Loucy (cell line): ENCODE measurements at regions not wholly inside any gene's neighbourhood (a gene's known extent, or its start where the extent isn't known, plus 50 kb on each side); places are given as distances from the start of the nearest gene placed in this dataset.

Experiments
- H2AFZ ChIP-seq: fragments of 200-600 bp; sonication (generic); 2 replicates; pipeline ENCODE4 v1.6.0; 2016; ENCODE audit warnings: antibody characterized with exemption, mild to moderate bottlenecking, low read length, moderate library complexity
- H3F3A ChIP-seq: fragments of 200-600 bp; 2 replicates; pipeline ENCODE4 v1.6.0; 2016; ENCODE audit warnings: antibody characterized with exemption, low read depth, mild to moderate bottlenecking
- H3K27me3 ChIP-seq: fragments of 200-600 bp; sonication (generic); 2 replicates; pipeline ENCODE4 v1.6.1; 2014; ENCODE audit warnings: low read length, mild to moderate bottlenecking; ENCODE audit not compliant: insufficient read depth, poor library complexity, severe bottlenecking
- H3K36me3 ChIP-seq: fragments of 200-600 bp; sonication (generic); 2 replicates; pipeline ENCODE4 v1.6.1; 2016; ENCODE audit warnings: low read length; ENCODE audit not compliant: insufficient read depth
- H3K4me1 ChIP-seq: fragments of 200-600 bp; sonication (generic); 2 replicates; pipeline ENCODE4 v1.5.1; 2014; ENCODE audit warnings: low read length, mild to moderate bottlenecking; ENCODE audit not compliant: insufficient read depth, poor library complexity, severe bottlenecking
- H3K4me2 ChIP-seq: fragments of 200-600 bp; sonication (generic); 2 replicates; pipeline ENCODE4 v1.6.0; 2014; ENCODE audit warnings: antibody characterized with exemption, low read length, low read depth, mild to moderate bottlenecking; ENCODE audit not compliant: poor library complexity, severe bottlenecking
- H3K4me3 ChIP-seq: fragments of 200-600 bp; sonication (generic); 2 replicates; pipeline ENCODE4 v1.5.1; 2014; ENCODE audit warnings: low read length, mild to moderate bottlenecking, mixed read lengths; ENCODE audit not compliant: poor library complexity, severe bottlenecking
- H3K79me2 ChIP-seq: fragments of 200-600 bp; sonication (generic); 2 replicates; pipeline ENCODE4 v1.6.1; 2014; ENCODE audit warnings: low read length; ENCODE audit not compliant: insufficient read depth
- H3K9ac ChIP-seq: fragments of 200-600 bp; sonication (generic); 2 replicates; pipeline ENCODE4 v1.6.0; 2014; ENCODE audit warnings: mild to moderate bottlenecking, low read depth, low read length, moderate library complexity; ENCODE audit not compliant: poor library complexity, severe bottlenecking
- H3K9me2 ChIP-seq: fragments of 200-600 bp; sonication (generic); replicated peaks from 2 replicates; pipeline ENCODE4 v1.6.1; 2016; ENCODE audit warnings: low read depth, low read length, mixed read lengths
- H3K9me3 ChIP-seq: fragments of 200-600 bp; sonication (generic); 2 replicates; pipeline ENCODE4 v1.6.1; 2014; ENCODE audit warnings: mild to moderate bottlenecking, antibody characterized with exemption, low read length, low read depth; ENCODE audit not compliant: insufficient read depth
- H4K20me1 ChIP-seq: fragments of 200-600 bp; sonication (generic); 2 replicates; pipeline ENCODE4 v1.6.0; 2014; ENCODE audit warnings: antibody characterized with exemption, low read length, mild to moderate bottlenecking; ENCODE audit not compliant: insufficient read depth, poor library complexity, severe bottlenecking
- CTCF ChIP-seq: fragments of 200-600 bp; sonication (generic); conservative IDR thresholded peaks from 2 replicates; pipeline ENCODE4 v1.5.1; 2014; ENCODE audit warnings: mild to moderate bottlenecking, antibody characterized with exemption, low read length
- EZH2phosphoT487 ChIP-seq: fragments of 200-600 bp; IDR thresholded peaks from 2 replicates; pipeline ENCODE4 v1.6.1; 2018; ENCODE audit warnings: antibody characterized with exemption, mild to moderate bottlenecking, moderate library complexity, borderline replicate concordance

GRCh38 chr3:27025718-27026117 lies 343.5 kb downstream of the NEK10 start:
- TF ChIP-seq CTCF (no peak), EZH2phosphoT487 (no peak)
- Histone ChIP-seq H3K4me1 (no peaks in the 10 kb centered on the region), H3K4me2 (no peak overlapping the region), H3K27me3 (no peaks in the 10 kb centered on the region), H3F3A (no peaks in the 10 kb centered on the region), H3K36me3 (no peaks in the 10 kb centered on the region), H3K9ac (no peak overlapping the region), H3K79me2 (no peaks in the 10 kb centered on the region), H4K20me1 (no peaks in the 10 kb centered on the region), H3K9me2 (no peaks in the 10 kb centered on the region), H2AFZ (no peak overlapping the region), H3K9me3 (no peaks in the 10 kb centered on the region), H3K4me3 (no peak overlapping the region)

GRCh38 chr3:27031476-27031875 lies 337.7 kb downstream of the NEK10 start:
- no peaks in the 10 kb centered on the region for H3K27me3 ChIP-seq
- no peak for TF ChIP-seq CTCF
- no peak for TF ChIP-seq EZH2phosphoT487
- no peak overlapping the region for H3K4me3 ChIP-seq
- no peaks in the 10 kb centered on the region for H3K36me3 ChIP-seq
- H3K79me2 ChIP-seq, result no peaks in the 10 kb centered on the region
- no peak overlapping the region for H3K4me2 ChIP-seq
- H3K9ac ChIP-seq, result no peak overlapping the region
- no peaks in the 10 kb centered on the region for H4K20me1 ChIP-seq
- no peaks in the 10 kb centered on the region for H3K4me1 ChIP-seq
- H3K9me3 ChIP-seq, result no peaks in the 10 kb centered on the region
- no peaks in the 10 kb centered on the region for H3F3A ChIP-seq
- H3K9me2 ChIP-seq, result no peaks in the 10 kb centered on the region
- no peak overlapping the region for H2AFZ ChIP-seq

GRCh38 chr3:27034255-27034654 lies 334.9 kb downstream of the NEK10 start:
- Histone ChIP-seq H3K79me2 (no peaks in the 10 kb centered on the region), H3K4me3 (no peak overlapping the region), H4K20me1 (no peaks in the 10 kb centered on the region), H3K9me2 (no peaks in the 10 kb centered on the region), H3K4me1 (no peaks in the 10 kb centered on the region), H3K27me3 (no peaks in the 10 kb centered on the region), H3K9ac (no peak overlapping the region), H3K36me3 (no peaks in the 10 kb centered on the region), H3K9me3 (no peaks in the 10 kb centered on the region), H3K4me2 (no peak overlapping the region), H2AFZ (no peak overlapping the region), H3F3A (no peaks in the 10 kb centered on the region)
- TF ChIP-seq CTCF (no peak), EZH2phosphoT487 (no peak)
